SHP77 (cell line): ENCODE measurements at regions not wholly inside any gene's neighbourhood (a gene's known extent, or its start where the extent isn't known, plus 50 kb on each side); places are given as distances from the start of the nearest gene placed in this dataset.

Experiments
- DNase-seq, 2 experiments: peaks; one replicate each; lab custom pipeline; 2025; lab: John Stamatoyannopoulos, UW

DNA sequence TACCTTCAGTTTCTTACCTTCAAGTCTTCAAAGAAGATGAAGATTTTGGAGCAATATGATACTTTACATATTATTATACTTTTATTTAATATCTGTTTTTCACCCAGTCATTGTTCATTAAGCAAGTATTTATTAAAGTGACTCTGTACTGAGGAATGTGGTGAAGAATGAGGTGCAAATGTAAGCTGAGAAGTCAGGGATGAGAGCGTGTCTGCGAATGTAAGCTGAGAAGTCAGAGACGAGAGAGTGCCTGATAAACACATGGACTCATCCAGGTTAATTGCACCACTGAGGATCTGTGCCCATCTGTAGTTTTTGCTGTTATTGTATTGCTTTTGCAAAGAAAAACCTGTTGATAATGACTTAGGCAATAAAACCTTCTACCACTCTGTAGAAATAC lies 211.9 kb upstream of the FAR2 start:
- DNase-seq = no peak

DNA sequence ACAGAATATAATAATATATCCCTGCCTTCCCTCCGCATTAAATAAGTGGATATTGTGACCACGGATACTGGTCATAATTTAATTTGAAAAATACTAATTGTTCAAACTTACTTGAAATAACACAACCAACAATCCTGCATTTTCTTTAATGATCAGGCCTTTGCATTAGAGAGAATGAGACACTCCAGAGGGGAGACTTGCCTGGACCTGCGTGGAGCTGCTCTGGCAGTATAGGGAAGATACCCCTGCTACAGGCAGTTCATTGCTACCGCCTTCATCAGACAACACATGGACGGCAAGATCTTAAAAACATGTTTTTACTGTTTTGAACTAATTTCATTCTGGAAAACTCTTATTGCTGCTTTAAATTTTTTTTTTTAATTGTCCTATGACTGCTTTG lies 211.0 kb upstream of the FAR2 start:
- DNase-seq = no peak

DNA sequence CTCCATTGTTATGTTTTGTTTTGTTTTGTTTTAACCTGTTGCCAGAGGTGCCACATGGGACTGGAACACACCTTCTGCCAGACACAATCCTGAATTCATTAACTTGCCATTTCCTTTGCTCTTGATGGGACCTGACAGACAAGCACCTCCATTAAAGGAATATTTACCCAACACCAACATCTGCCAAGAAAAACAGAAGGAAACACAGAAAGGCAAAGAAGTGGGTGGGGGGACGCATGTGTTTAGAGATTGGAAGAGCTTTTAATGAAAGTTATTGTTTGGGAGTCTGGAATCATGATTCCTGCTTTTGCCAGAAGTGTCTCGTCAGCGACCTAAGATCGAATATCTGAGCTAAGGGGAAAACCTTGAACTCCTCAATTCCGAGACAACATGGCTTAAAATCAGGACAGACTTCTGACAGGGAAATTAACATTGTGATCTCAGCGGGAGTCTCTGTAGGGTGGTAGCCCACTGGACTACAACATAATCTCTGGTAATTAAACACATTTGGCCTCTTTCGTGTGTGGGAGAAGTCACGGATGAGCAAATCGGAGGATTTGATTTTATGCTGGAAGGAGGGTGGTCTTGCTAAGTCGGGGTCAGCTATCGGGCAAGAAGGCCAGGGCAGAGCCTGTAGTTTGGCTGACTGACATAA lies 210.4 kb upstream of the FAR2 start:
- DNase-seq = no peak

DNA sequence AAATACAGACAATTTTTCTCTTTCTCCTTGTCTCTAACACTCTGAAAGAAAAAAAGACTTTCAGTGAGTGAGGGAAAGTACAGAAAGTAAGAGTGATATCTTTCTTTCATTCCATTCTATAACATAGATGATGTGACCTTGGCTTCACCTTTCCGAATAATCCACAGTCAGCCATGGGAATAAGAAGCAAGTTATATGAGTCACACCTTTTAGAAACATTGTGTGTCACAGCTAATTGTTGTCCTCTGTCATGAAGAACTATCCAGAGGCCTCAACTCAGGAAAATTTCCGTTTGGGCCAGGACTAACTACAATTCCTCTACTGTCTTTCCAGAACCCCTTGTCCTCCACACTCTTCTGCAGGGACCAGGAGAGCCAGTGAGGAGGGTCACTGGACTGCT lies 209.7 kb upstream of the FAR2 start:
- DNase-seq = no peak

DNA sequence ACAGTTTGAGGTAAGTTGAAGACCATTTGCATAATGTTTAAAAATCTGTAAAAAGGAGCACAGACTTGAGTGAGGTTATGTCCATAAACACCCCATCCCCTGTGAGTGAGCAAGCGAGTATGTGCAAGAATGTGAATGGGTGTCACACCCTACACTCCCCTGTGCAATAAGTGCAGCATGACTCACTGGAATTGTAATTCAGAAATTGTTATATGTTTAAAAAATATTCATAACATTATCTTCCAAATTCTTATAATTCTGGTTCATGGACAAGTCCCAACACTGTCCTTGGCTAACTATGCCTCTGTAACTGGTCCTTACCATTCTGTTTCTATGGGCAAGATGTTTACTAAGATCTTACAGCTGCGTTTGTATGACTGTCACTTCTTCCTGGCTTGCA lies 207.8 kb upstream of the FAR2 start:
- DNase-seq = no peak

DNA sequence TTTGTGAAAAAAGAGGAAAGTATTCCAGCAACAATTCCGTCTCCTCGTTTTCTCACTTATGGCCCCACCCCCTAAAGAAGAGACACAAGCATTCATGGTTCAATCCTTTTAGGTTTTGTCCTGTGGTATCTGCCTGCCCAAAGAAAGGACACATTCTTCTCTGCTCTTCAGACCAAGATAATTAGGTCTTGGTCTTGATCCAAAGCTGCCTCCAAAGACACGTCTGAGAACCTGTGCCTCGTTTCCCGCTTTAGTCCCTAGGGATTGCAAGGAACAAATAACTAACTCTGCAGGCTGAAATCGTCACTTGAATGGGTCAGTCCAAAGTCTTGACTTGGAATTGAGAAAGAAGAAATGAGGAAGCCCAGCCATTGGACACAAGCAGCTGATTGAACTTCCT lies 202.7 kb upstream of the FAR2 start:
- no peak for DNase-seq

DNA sequence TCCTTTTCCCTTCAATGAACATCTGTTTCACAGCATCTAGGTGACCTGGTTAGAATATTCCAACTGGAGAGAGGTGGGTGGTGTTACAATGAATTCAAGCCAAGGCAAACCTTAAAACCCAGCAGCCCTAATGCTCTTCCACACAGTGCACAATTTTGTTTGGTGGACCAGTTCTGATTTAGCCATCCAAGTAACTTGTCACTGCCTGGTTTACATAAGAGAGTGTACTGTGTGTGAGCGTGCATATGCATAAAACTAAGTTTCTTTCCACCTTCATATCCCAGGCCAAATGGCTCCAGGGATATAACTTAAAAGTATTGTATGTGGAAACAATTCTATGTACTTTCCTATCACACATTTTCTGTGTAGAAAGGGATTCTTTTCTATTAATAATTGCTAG lies 200.4 kb upstream of the FAR2 start:
- no peak for DNase-seq

DNA sequence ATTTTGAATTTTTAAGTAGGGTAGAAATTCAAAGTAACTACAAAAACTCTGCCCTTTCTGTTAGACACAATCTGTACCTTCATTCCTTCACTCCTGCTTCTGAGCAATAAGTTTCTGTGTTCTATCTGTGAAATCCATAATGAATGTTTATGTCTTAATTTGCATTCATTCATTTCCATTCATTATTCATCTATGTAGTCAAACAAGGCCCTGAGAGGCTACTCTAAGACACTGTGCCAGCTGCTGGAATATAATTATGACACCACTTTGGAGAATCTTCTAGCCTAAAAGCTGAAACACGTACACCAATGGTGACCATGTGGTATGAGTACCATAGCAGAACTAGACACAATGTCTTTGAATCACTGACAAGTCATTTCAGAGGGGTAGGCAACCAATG lies 199.9 kb upstream of the FAR2 start:
- no peak for DNase-seq

DNA sequence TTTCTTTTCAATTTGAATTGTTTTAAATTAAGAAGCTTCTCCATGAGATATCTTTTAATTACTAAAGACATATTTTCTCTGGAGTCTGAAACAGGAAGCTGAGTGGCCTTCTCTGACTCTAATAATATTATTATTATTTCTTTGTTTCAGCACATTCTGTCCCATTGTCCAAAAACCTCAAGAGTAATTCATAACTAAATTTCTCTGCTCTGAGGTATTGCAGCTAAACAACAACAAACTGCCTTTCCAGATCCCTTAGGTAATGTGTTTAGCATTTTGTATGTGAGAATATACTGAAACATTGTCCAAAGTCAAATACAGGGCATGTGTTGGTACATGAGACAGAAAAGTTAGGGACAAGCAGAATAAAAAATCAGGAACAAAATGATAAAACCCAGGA lies 199.0 kb upstream of the FAR2 start:
- no peak for DNase-seq

DNA sequence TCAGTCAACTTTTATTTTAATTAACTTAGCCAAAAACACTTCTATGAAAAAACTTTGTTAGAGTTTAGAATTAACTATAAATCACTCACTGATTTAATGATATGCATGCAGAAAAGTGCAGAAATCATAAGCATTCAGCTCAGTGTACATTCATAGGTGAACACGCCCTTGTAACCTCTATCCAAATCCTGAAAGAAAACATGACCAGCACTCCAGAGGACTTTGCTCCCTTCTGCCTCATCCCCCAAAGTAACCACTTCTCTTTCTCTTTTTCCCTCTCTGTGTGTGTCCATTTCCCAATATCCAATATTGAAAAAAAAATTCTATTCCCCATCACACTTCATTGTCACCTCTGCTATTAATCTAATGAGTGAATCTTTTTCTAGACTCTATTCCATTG lies 197.1 kb upstream of the FAR2 start:
- DNase-seq = no peak

DNA sequence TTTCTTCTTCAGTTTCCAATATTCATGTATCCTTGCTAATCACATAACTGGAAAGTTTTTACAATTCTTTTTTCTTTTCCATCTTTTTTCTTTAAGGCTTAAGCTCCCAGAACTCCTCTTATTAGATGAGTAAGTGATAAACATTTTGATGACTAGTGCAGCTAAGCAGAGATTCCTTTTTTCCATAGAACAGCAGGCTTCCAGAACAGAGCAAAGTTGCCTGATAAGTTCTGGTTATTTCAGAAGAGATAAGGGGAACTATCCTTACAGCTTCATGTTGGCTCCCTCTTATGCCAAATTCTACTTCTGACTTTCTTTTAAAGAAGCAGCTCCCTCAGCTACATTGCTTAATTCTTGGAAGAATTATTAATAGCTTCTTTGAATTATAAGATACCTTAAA lies 194.7 kb upstream of the FAR2 start:
- DNase-seq = no peak

DNA sequence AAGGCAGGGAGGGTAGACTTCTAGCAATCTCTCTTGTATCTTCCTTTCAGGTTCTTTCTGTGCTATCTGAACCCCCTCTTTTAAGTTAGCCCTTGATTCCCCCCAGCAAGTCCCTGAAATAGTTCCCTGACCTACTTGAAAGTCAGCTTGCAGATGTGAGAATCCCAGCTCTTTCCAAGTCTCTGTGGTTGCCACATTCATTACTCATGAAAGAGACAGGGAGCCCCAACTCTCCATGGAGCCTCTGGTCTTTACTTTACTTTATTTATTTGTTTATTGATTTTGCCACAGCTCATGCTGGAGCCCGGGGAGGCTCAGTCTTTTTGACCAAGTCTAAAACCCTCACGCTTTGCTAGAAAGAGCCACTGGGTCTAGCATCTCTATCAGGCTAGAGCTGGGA lies 193.6 kb upstream of the FAR2 start:
- DNase-seq = no peak

DNA sequence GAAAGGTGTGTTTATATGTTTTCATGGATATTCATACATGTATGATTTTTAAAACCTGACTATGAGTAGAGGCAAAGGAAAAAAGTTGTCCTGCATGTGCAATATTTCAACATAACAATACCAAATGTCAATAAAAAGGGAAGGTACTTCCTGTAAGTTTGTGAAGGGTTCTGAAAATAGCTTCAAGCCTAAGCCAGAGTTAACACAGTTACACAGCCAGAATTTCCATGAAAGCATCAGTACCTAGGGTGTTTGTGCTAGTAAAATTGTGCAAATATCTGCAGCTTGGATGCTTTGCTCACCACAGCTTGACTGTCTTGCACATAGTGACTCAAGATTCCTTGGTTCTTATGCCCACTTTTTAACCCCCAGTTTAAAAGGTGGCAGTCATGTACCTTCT lies 193.1 kb upstream of the FAR2 start:
- no peak for DNase-seq

DNA sequence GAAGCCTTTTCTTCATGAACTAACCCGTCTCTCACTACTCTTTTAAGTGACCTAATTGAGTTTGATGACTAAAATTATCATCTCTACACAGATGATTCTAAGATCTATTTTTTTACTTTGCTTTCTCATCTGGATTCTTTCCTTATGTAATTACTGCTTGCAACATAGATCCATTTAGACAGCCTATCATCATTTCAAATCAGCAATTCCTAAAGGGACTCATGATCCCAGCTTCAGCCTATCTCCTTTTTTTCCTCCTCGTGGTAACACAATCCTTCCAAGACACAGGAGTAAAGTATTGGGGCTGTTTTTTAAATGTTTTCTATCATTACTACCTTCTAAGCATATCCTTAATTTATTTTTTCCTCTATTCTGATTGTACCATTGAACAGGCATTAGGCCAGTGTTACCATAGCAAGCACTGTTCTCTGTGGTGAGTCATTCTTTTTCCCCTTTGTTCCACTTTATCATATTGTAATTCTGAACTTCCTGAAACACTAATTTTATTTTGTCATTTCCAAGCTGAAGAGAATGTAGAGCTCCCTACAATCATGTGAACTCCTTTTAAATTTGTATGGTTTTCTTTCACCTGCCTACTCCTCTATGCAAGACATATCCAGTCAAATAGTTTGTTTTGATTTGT lies 190.4 kb upstream of the FAR2 start:
- no peak for DNase-seq

DNA sequence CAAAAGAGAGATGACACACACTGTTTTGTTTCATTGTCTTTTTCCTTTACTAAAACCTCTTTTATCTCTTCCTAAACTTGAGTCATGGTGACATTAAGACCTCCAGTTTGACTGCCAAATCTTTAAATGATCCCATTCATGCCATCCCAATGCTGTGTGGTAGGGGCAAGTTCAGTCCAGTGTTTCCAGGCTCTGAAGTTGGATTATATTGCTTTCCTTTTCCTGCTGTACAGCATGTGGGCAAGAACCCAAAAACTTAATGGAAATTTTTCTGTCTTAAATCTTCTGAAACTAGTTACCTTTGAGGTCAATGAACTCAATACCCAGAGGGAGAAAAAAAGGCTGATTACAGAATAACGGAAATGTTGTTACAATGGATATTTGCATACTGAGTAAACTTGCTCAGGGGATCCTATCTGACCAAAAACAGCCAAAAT lies 187.1 kb upstream of the FAR2 start:
- no peak for DNase-seq

DNA sequence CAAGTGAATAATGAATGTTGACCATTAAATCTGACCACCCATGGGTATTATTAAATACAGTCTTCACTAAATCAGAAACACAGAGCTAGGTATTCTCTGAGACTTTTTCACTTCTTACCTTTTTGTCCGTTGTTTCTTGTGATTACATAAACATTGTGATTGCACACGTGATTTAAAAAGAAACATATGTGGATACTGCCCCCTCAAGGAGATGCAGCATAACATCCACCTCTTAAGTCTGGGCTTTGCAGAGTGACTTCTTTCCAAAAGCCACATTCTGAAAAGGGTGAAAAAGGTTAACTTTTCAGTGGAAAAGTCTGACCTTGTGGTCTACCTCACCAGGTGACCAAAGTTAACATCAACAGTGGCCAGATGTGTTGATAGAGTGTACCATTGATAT lies 185.5 kb upstream of the FAR2 start:
- DNase-seq = no peak

DNA sequence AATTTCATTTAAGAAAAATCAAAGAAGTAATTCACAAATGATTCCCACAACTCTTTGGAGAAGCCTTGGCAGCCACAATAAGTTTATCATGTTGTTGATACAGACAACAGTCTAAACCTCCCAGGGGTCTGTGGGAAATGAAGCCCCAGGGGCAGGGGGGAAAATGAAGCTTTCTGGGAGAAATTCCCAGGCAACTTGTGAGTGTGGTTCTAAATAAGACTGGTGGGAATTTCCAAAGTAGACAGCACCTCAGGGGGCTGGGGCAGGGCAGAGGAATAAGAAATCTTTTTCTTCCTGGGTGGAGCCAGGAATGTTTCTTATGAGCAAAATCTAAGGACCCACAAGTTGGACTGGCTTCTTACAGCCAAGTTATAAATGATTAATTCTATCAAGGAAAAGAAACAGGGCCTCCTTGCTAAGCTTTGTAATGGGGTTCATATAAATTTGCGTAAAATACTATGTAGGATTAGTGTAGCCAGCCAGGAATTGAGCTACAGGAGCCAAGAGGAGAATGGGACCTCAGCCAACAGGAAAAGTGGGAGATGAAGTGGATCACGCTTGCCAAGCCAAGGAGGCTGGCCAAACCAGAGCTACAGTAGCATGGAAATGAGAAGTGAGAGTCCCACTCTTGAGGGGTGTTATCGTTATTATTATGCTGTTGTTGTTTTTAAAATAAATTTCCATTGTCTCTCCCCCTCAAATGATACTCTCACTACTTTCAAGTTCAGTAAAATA lies 182.9 kb upstream of the FAR2 start:
- DNase-seq = no peak

DNA sequence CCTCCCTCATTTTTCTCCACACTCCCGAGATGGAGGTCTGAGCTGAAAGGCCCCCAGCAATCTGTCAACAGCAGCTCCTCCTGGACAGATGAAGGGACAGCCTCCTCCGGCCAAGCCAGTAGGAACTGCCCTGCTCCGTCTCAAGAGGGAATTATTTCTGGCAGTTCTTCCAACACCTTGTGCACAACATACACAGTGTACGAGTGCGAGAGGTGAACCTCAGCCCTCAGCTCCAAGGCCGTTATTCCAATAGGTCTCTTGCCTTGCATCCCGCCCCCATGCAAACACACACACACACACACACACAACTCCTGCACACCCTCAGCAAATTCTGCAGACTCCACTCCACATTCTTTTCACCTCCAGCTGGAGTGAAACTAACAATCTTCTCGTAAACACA lies 181.7 kb upstream of the FAR2 start:
- no peak for DNase-seq

DNA sequence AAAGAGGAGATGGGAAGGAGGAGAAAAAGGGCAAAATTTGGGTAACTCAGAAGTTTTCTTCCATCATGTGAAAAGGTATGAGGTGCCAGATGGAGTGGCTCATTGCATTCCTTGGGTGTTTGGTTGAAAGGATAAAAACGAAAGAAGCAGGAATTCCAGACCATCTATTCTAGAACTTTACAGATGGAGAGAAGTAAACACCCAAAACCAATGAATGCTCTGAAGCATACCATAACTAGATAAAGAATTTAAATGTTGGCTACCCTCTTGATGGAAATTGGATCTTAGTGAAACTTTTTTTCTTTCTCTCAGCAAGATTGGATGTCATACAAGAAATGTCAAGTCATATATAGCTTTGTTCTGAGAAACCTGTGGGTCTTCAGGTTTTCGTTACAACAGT lies 175.6 kb upstream of the FAR2 start:
- DNase-seq = no peak

DNA sequence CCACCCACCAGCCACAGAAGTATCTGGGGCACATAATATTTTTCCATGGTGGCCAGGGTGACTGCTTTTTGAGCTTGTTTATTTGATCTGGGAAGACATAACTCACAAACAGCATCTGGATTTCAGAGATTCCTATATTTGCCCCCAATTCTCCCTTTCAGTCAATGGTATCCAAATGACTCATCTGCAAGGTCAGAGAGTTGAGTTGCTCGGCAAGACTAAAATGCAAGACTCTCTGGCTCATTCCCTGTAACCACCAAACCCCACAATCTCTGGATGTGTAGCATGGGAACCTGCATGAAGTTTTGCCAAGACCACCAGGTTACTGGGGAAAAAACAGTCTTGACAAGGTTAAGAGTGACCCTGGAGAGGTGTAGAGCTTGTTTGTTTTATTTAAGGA lies 174.9 kb upstream of the FAR2 start:
- no peak for DNase-seq

DNA sequence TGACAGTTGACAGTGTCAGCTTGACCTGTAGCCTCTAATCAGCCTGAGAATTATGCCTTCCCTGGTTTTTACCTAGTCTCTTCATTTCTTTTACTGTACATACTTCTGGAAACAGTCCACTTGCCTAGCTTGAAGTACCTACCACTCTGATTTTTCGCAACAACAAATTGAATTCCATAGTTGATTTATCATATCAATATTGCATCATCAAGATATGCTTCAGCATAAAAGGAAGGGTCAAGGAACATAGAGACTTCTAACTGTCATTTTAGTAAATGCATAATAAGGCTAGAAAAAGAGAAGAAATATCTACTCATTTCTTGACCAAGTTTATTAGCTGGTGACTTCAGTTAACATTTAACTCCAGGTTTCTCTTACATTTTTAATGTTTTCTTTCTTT lies 174.2 kb upstream of the FAR2 start:
- DNase-seq = no peak

DNA sequence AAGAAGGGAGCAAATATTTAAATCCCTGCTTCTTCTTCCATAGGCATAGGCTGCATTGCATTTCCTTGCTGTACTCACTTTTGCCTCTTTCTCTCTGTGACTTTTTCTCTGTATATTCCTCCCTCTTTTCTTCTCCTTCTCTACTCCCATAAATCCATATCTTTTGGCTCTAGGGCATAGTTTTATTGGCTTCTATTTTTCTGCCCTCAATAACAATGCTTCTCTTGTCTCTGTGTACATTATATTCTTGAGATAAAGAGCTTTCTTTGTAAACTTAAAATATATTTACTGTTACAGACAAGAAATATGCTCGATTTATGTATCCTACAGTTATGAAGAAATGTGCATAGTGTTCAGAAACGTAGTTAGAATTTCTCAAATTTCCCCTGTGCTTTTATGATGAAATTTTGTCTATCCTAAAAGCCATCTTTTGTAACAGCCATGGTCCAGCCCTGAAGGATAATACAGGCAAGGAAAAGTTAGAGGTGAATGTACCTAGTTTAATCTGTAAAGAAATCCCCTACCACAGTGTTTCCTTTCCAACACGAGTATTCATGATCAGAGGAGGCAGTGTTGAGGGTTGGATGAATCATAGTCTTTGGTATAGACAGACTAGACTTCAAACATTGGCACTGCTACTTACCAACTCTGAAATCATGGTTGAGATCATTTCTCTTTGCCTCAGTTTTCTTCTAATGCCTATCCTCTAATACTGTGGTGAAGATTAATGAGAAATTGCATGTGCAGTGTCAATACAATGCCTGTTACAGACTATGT lies 173.3 kb upstream of the FAR2 start:
- no peak for DNase-seq

DNA sequence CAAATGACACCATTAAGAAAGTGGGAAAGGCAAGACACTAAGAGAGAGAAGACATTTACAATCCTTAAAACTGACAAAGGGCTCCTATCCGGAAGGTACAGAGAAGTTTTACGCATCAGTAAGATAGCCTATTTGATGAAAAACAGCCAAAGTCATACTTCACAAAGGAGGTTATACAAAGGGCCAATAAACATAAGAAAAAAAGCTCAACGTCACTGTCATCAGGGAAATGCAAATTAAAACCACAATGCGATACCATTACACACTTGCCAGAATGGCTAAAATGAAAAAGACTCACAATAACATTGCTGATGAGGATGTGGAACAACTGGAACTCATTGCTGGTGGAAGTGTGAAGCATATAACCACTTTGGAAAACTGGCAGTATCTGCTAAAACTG lies 168.6 kb upstream of the FAR2 start:
- DNase-seq = no peak
